SIG-M5 treated with dmso at 0.1 percent for 504 hours (cell line): ENCODE measurements at regions not wholly inside any gene's neighbourhood (a gene's known extent, or its start where the extent isn't known, plus 50 kb on each side); places are given as distances from the start of the nearest gene placed in this dataset.

Experiments
- DNase-seq: peaks from one replicate; lab custom pipeline; 2025; ENCODE audit not compliant: unreplicated experiment; lab: John Stamatoyannopoulos, UW

- no peak for DNase-seq
Measured at GRCh38 chr6:43951756-43952675, 175.2 kb downstream of the MRPL14 start.

GRCh38 chr6:43951063-43951755 lies 176.0 kb downstream of the MRPL14 start:
- DNase-seq = peak; percentile 35

- DNase-seq = no peak
Measured at GRCh38 chr6:43950731-43951062, 176.6 kb downstream of the MRPL14 start.

GRCh38 chr6:43950051-43950605 lies 177.1 kb downstream of the MRPL14 start:
- DNase-seq = no peak

GRCh38 chr6:43949551-43949991 lies 177.7 kb downstream of the MRPL14 start:
- DNase-seq = peak; percentile 39

- no peak for DNase-seq
Measured at GRCh38 chr6:43948527-43949485, 178.4 kb downstream of the MRPL14 start.

GRCh38 chr6:43947860-43948259 lies 177.8 kb downstream of the VEGFA start:
- DNase-seq = no peak

- DNase-seq = no peak
Measured at GRCh38 chr6:43946641-43947363, 176.8 kb downstream of the VEGFA start.

GRCh38 chr6:43945768-43946080 lies 175.7 kb downstream of the VEGFA start:
- DNase-seq = no peak

- DNase-seq = no peak
Measured at GRCh38 chr6:43944908-43945767, 175.1 kb downstream of the VEGFA start.

- no peak for DNase-seq
Measured at GRCh38 chr6:43943781-43944250, 173.8 kb downstream of the VEGFA start.

GRCh38 chr6:43943099-43943766 lies 173.2 kb downstream of the VEGFA start:
- DNase-seq = no peak

GRCh38 chr6:43942616-43943015 lies 172.6 kb downstream of the VEGFA start:
- no peak for DNase-seq

GRCh38 chr6:43942011-43942442 lies 172.0 kb downstream of the VEGFA start:
- no peak for DNase-seq

- no peak for DNase-seq
Measured at GRCh38 chr6:43941174-43941573, 171.2 kb downstream of the VEGFA start.

- DNase-seq = no peak
Measured at GRCh38 chr6:43940393-43941087, 170.5 kb downstream of the VEGFA start.

GRCh38 chr6:43940071-43940392 lies 170.0 kb downstream of the VEGFA start:
- DNase-seq = no peak
